ENCODE measurements at regions not wholly inside any gene's neighbourhood (a gene's known extent, or its start where the extent isn't known, plus 50 kb on each side); places are given as distances from the start of the nearest gene placed in this dataset.

- Histone ChIP-seq H3K9me3 (ENCODE audit: low read length) (no peaks in the 10 kb centered on the region), H3K4me2 (ENCODE audit: low read length) (no peak overlapping the region), H3K9me2 (ENCODE audit: insufficient read depth, low read length) (no peaks in the 10 kb centered on the region), H3K27me3 (ENCODE audit: insufficient read depth, low read depth, low read length) (no peaks in the 10 kb centered on the region), H2AFZ (ENCODE audit: low read depth, low read length) (no peak overlapping the region), H3K27ac (ENCODE audit: low read length) (no peak overlapping the region), H3K9ac (ENCODE audit: low read length) (no peak overlapping the region), H3F3A (ENCODE audit: insufficient read depth, low read length, poor library complexity, severe bottlenecking) (no peaks in the 10 kb centered on the region), H4K20me1 (ENCODE audit: insufficient read depth) (no peaks in the 10 kb centered on the region), H3K79me2 (replicated peaks; ENCODE audit: insufficient read depth, low read length) (no peaks in the 10 kb centered on the region), H3K36me3 (ENCODE audit: insufficient read depth, low read length) (no peaks in the 10 kb centered on the region), H3K4me3 (ENCODE audit: low read length) (no peak overlapping the region)
- TF ChIP-seq, protein P1, sequence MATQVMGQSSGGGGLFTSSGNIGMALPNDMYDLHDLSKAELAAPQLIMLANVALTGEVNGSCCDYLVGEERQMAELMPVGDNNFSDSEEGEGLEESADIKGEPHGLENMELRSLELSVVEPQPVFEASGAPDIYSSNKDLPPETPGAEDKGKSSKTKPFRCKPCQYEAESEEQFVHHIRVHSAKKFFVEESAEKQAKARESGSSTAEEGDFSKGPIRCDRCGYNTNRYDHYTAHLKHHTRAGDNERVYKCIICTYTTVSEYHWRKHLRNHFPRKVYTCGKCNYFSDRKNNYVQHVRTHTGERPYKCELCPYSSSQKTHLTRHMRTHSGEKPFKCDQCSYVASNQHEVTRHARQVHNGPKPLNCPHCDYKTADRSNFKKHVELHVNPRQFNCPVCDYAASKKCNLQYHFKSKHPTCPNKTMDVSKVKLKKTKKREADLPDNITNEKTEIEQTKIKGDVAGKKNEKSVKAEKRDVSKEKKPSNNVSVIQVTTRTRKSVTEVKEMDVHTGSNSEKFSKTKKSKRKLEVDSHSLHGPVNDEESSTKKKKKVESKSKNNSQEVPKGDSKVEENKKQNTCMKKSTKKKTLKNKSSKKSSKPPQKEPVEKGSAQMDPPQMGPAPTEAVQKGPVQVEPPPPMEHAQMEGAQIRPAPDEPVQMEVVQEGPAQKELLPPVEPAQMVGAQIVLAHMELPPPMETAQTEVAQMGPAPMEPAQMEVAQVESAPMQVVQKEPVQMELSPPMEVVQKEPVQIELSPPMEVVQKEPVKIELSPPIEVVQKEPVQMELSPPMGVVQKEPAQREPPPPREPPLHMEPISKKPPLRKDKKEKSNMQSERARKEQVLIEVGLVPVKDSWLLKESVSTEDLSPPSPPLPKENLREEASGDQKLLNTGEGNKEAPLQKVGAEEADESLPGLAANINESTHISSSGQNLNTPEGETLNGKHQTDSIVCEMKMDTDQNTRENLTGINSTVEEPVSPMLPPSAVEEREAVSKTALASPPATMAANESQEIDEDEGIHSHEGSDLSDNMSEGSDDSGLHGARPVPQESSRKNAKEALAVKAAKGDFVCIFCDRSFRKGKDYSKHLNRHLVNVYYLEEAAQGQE (IDR thresholded peaks at IDR 0.05; ENCODE audit: borderline replicate concordance): no peak
- no peak for TF ChIP-seq EP300 (conservative IDR thresholded peaks at IDR 0.05; ENCODE audit: poor library complexity, severe bottlenecking)
- no peak for TF ChIP-seq MXI1 (conservative IDR thresholded peaks at IDR 0.05; ENCODE audit: poor library complexity, severe bottlenecking)
- TF ChIP-seq EZH2 (IDR thresholded peaks at IDR 0.05; ENCODE audit: borderline replicate concordance, insufficient read depth, low read length, poor library complexity, severe bottlenecking): no peak
- no peak for TF ChIP-seq TAF1 (IDR thresholded peaks at IDR 0.05; ENCODE audit: low read depth)
- no peak for TF ChIP-seq POLR2AphosphoS5 (IDR thresholded peaks at IDR 0.05)
- TF ChIP-seq RAD21 (conservative IDR thresholded peaks at IDR 0.05): no peak
- no peak for TF ChIP-seq SMC3 (conservative IDR thresholded peaks at IDR 0.05; ENCODE audit: poor library complexity)
- TF ChIP-seq, protein P2, sequence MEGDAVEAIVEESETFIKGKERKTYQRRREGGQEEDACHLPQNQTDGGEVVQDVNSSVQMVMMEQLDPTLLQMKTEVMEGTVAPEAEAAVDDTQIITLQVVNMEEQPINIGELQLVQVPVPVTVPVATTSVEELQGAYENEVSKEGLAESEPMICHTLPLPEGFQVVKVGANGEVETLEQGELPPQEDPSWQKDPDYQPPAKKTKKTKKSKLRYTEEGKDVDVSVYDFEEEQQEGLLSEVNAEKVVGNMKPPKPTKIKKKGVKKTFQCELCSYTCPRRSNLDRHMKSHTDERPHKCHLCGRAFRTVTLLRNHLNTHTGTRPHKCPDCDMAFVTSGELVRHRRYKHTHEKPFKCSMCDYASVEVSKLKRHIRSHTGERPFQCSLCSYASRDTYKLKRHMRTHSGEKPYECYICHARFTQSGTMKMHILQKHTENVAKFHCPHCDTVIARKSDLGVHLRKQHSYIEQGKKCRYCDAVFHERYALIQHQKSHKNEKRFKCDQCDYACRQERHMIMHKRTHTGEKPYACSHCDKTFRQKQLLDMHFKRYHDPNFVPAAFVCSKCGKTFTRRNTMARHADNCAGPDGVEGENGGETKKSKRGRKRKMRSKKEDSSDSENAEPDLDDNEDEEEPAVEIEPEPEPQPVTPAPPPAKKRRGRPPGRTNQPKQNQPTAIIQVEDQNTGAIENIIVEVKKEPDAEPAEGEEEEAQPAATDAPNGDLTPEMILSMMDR (IDR thresholded peaks at IDR 0.05; ENCODE audit: poor library complexity, severe bottlenecking): no peak
These were observed 610.2 kb upstream of the CHRM3 start for GRCh38 chr1:238776126-238776525.

- Histone ChIP-seq H3K27ac (ENCODE audit: low read length) (no peak overlapping the region), H3K9ac (ENCODE audit: low read length) (no peak overlapping the region), H3K4me2 (ENCODE audit: low read length) (no peak overlapping the region), H3K79me2 (replicated peaks; ENCODE audit: insufficient read depth, low read length) (no peaks in the 10 kb centered on the region), H3K4me3 (ENCODE audit: low read length) (no peak overlapping the region), H3K9me3 (ENCODE audit: low read length) (no peaks in the 10 kb centered on the region), H4K20me1 (ENCODE audit: insufficient read depth) (no peaks in the 10 kb centered on the region), H3K9me2 (ENCODE audit: insufficient read depth, low read length) (no peaks in the 10 kb centered on the region), H3K36me3 (ENCODE audit: insufficient read depth, low read length) (no peaks in the 10 kb centered on the region), H3K27me3 (ENCODE audit: insufficient read depth, low read depth, low read length) (no peaks in the 10 kb centered on the region), H3F3A (ENCODE audit: insufficient read depth, low read length, poor library complexity, severe bottlenecking) (no peaks in the 10 kb centered on the region), H2AFZ (ENCODE audit: low read depth, low read length) (no peak overlapping the region)
- TF ChIP-seq EZH2 (IDR thresholded peaks at IDR 0.05; ENCODE audit: borderline replicate concordance, insufficient read depth, low read length, poor library complexity, severe bottlenecking): no peak
- TF ChIP-seq RAD21 (conservative IDR thresholded peaks at IDR 0.05): no peak
- no peak for TF ChIP-seq POLR2AphosphoS5 (IDR thresholded peaks at IDR 0.05)
- TF ChIP-seq SMC3 (conservative IDR thresholded peaks at IDR 0.05; ENCODE audit: poor library complexity): no peak
- no peak for TF ChIP-seq EP300 (conservative IDR thresholded peaks at IDR 0.05; ENCODE audit: poor library complexity, severe bottlenecking)
- no peak for TF ChIP-seq MXI1 (conservative IDR thresholded peaks at IDR 0.05; ENCODE audit: poor library complexity, severe bottlenecking)
- TF ChIP-seq, protein P2 (IDR thresholded peaks at IDR 0.05; ENCODE audit: poor library complexity, severe bottlenecking): no peak
- no peak for TF ChIP-seq TAF1 (IDR thresholded peaks at IDR 0.05; ENCODE audit: low read depth)
- TF ChIP-seq, protein P1 (IDR thresholded peaks at IDR 0.05; ENCODE audit: borderline replicate concordance): no peak
These were observed 614.0 kb upstream of the CHRM3 start for GRCh38 chr1:238772322-238772721.

Measured in neural cell (in vitro differentiated cells).